ENCODE measurements at regions not wholly inside any gene's neighbourhood (a gene's known extent, or its start where the extent isn't known, plus 50 kb on each side); places are given as distances from the start of the nearest gene placed in this dataset.

GRCh38 chr2:175627405-175627804, 374.7 kb downstream of the LNPK start:
- ChIA-PET POLR2A (no interaction called here), CTCF (no interaction called here)
- ATAC-seq (ENCODE audit: low read depth): no peak
- H3K4me3 Mint-ChIP-seq: no peak overlapping the region
- H3K27ac Mint-ChIP-seq: no peak overlapping the region
- TF ChIP-seq CTCF (IDR thresholded peaks at IDR 0.05): no peak
- H3K4me1 Mint-ChIP-seq: no peaks in the 10 kb centered on the region
- no peak for DNase-seq
- H3K36me3 Mint-ChIP-seq (ENCODE audit: low read depth): no peaks in the 10 kb centered on the region
- H3K9me3 Mint-ChIP-seq: peaks cover 2% of the 10 kb centered on the region
- H3K27me3 Mint-ChIP-seq: peaks cover 3% of the 10 kb centered on the region
- intact Hi-C loops (cut with micrococcal nuclease): no loop called here

GRCh38 chr2:175626796-175627195, 375.3 kb downstream of the LNPK start:
- peaks cover 2% of the 10 kb centered on the region for H3K9me3 Mint-ChIP-seq
- no peak for ATAC-seq (ENCODE audit: low read depth)
- TF ChIP-seq CTCF (IDR thresholded peaks at IDR 0.05): no peak
- no peaks in the 10 kb centered on the region for H3K36me3 Mint-ChIP-seq (ENCODE audit: low read depth)
- intact Hi-C loops (cut with micrococcal nuclease): no loop called here
- no peak for DNase-seq
- peaks cover 3% of the 10 kb centered on the region for H3K27me3 Mint-ChIP-seq
- CTCF ChIA-PET: no interaction called here
- POLR2A ChIA-PET: no interaction called here
- H3K4me3 Mint-ChIP-seq: no peak overlapping the region
- no peaks in the 10 kb centered on the region for H3K4me1 Mint-ChIP-seq
- no peak overlapping the region for H3K27ac Mint-ChIP-seq

- H3K36me3 Mint-ChIP-seq (ENCODE audit: low read depth): no peaks in the 10 kb centered on the region
- POLR2A ChIA-PET: no interaction called here
- no peak for ATAC-seq (ENCODE audit: low read depth)
- no peaks in the 10 kb centered on the region for H3K4me1 Mint-ChIP-seq
- CTCF ChIA-PET: no interaction called here
- H3K9me3 Mint-ChIP-seq: peaks cover 2% of the 10 kb centered on the region
- TF ChIP-seq CTCF (IDR thresholded peaks at IDR 0.05): no peak
- peaks cover 4% of the 10 kb centered on the region for H3K27me3 Mint-ChIP-seq
- DNase-seq: no peak
- H3K4me3 Mint-ChIP-seq: no peak overlapping the region
- no peak overlapping the region for H3K27ac Mint-ChIP-seq
- intact Hi-C loops (cut with micrococcal nuclease): no loop called here
Observed at GRCh38 chr2:175624785-175625184, 377.3 kb downstream of the LNPK start.

GRCh38 chr2:175624211-175624761, 377.8 kb downstream of the LNPK start:
- no peak for TF ChIP-seq CTCF (IDR thresholded peaks at IDR 0.05)
- Mint-ChIP-seq H3K4me1 (no peaks in the 10 kb centered on the region), H3K9me3 (peaks cover 2% of the 10 kb centered on the region), H3K4me3 (no peak overlapping the region), H3K36me3 (ENCODE audit: low read depth) (no peaks in the 10 kb centered on the region), H3K27ac (no peak overlapping the region), H3K27me3 (peaks cover 4% of the 10 kb centered on the region)
- DNase-seq: no peak
- intact Hi-C loops (cut with micrococcal nuclease): no loop called here
- CTCF ChIA-PET: no interaction called here
- no peak for ATAC-seq (ENCODE audit: low read depth)
- POLR2A ChIA-PET: no interaction called here

- CTCF ChIA-PET: no interaction called here
Observed at GRCh38 chr2:175621821-175622220, 380.2 kb downstream of the LNPK start.

More at GRCh38 chr2:175621821-175622220, 380.2 kb downstream of the LNPK start:
- POLR2A ChIA-PET: no interaction called here
- H3K4me1 Mint-ChIP-seq: no peaks in the 10 kb centered on the region
- H3K27me3 Mint-ChIP-seq: peaks cover 6% of the 10 kb centered on the region
- peaks cover 5% of the 10 kb centered on the region for H3K9me3 Mint-ChIP-seq
- ATAC-seq (ENCODE audit: low read depth) (no peak), DNase-seq (no peak)
- no peak overlapping the region for H3K27ac Mint-ChIP-seq
- no peak overlapping the region for H3K4me3 Mint-ChIP-seq
- TF ChIP-seq CTCF (IDR thresholded peaks at IDR 0.05): no peak
- intact Hi-C loops (cut with micrococcal nuclease): no loop called here
- H3K36me3 Mint-ChIP-seq (ENCODE audit: low read depth): no peaks in the 10 kb centered on the region

All from activated B cell treated with CpG ODN at 0.5 μM for 24 hours (primary cell).